GM12891 (cell line): ENCODE measurements at regions not wholly inside any gene's neighbourhood (a gene's known extent, or its start where the extent isn't known, plus 50 kb on each side); places are given as distances from the start of the nearest gene placed in this dataset.
"Not testable (repeated sequence)": the region's sequence is repeated elsewhere in the genome, so short reads cannot be mapped to it uniquely, and the experiment has no call there.

ENCODE experiments used
- DNase-seq: peaks from one replicate; pipeline ENCODE4 v3.0.0; 2011; ENCODE audit warnings: low spot score; ENCODE audit not compliant: insufficient read length
- FAIRE-seq: peaks from 2 replicates; lab custom pipeline; 2011; peaks lifted over from hg19 to GRCh38; lab: Jason Lieb, UNC
- PAX5 ChIP-seq: IDR thresholded peaks from 2 replicates; pipeline ENCODE4 v1.6.1; 2011; ENCODE audit warnings: low read length, moderate library complexity, mild to moderate bottlenecking; ENCODE audit not compliant: insufficient read depth, severe bottlenecking
- POLR2A ChIP-seq: IDR thresholded peaks from 2 replicates; pipeline ENCODE4 v1.6.1; 2011; ENCODE audit warnings: low read depth, low read length, control low read depth
- POLR2AphosphoS5 ChIP-seq: IDR thresholded peaks from 2 replicates; pipeline ENCODE4 v1.6.1; 2011; ENCODE audit warnings: low read depth, low read length, control low read depth
- POU2F2 ChIP-seq: IDR thresholded peaks from 2 replicates; pipeline ENCODE4 v1.6.1; 2011; ENCODE audit warnings: low read depth, mild to moderate bottlenecking, control low read depth, low read length, moderate library complexity
- SPI1 ChIP-seq: IDR thresholded peaks from 2 replicates; pipeline ENCODE4 v1.6.1; 2011; ENCODE audit warnings: low read depth, low read length, control low read depth
- TAF1 ChIP-seq: IDR thresholded peaks from 2 replicates; pipeline ENCODE4 v1.6.1; 2011; ENCODE audit warnings: low read depth, low read length, control low read depth

DNA sequence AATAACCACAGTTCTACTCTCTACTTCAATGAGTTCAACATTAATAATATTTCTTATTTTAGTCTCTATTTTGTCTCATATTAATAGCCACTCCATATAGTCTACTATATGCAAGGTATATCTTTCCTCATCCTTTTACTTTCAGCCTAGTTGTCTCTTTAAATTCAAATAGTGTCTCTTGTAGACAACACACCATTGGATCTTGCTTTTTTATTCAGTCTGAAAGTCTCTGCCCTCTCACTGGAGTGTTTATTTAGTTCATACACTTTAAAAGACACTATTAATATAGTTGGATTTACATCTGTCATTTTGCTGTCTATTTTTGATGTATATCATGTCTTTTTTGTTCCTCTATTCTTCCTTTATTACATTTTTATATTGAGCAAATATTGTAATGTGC lies 103.5 kb downstream of the RFPL4B start:
- no peak for FAIRE-seq
- no peak for DNase-seq
- TF ChIP-seq POLR2A (no peak), SPI1 (no peak), POLR2AphosphoS5 (no peak), POU2F2 (no peak), TAF1 (no peak), PAX5 (no peak)

DNA sequence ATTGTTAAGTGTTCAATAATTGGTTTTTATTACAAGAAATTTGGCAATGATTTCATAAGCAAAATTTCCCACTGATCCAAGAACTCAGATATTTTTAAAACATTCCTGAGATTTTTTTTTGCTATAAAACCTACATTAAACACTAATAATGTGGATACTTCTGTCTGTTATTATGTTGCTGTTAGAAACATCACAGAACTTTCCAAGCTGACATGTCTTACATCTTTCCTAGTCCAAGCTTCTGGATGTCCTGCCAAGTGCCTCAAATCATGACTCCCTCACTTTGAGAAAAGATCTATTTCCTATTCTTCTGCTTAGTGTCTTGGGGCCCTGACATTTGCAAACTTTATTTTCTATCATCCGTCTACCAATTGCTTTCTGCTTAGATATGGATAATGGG lies 110.8 kb downstream of the RFPL4B start:
- no peak for DNase-seq
- FAIRE-seq = no peak
- TF ChIP-seq SPI1 = no peak
- no peak for TF ChIP-seq TAF1
- TF ChIP-seq PAX5 = no peak
- TF ChIP-seq POU2F2 = no peak
- TF ChIP-seq POLR2AphosphoS5 = no peak
- TF ChIP-seq POLR2A = no peak

GRCh38 chr6:112459758-112460304 lies 112.7 kb downstream of the RFPL4B start:
- TF ChIP-seq TAF1 (no peak), PAX5 (no peak), POLR2A (no peak), POU2F2 (no peak), POLR2AphosphoS5 (no peak)
- FAIRE-seq (no peak), DNase-seq (no peak)

- TF ChIP-seq PAX5 = no peak
- FAIRE-seq (no peak), DNase-seq (no peak)
Measured at GRCh38 chr6:112464901-112465665, 118.0 kb downstream of the RFPL4B start.

DNA sequence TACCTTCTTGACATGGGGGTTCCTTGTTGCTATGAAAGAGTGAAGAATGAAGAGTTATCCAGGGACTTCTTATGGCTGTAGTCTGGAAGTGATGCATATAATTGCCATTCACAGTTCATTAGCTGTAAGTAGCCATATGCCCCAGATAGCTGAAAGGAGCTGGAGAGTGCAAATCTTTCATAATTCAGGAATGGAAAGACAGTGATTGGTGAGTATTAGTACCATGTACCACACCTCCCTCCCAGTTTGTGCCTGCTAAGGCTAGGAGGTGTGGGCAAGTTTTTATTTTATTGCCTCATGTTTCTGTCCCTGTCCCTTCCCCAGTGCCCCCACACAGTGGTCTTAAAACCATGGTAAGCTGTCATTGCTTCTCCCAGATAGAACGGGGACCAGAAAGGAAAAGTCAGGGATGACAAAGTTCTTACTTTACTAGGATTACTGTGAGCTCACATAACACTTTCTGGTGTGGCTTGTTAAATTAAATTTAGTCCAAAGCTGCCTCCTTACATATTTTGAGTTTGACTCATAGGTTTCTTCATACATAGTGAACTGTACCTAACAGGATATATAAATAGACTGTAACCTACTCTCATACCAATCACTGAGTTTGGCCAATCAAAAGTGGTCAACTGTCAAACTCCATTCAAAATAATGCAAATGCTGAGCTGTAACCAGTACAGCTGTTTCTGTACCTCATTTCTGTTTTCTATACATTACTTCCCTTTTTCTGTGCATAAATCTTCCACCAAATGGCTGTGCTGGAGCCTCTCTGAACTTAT lies 119.4 kb downstream of the RFPL4B start:
- TF ChIP-seq PAX5 = no peak
- FAIRE-seq (no peak), DNase-seq (no peak)

DNA sequence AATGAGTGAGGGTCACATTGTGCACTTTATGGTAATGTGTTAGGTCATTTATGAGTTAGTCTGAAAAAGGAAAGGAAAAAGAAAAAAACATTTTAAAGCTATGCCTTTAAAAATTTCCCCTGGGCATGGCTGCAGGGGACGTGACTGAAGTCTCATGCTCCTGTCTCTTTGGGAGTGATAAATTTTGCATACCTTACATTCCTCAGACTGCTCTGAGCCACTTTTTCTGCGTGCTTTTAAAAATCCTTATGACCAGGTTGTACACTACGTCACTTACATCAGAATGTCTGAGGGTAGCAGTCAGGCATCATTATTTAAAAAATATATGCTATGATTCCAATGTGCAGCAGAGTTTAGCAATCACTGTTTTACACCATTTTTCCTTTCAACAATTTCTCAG lies 121.2 kb downstream of the RFPL4B start:
- no peak for TF ChIP-seq POU2F2
- DNase-seq = no peak
- FAIRE-seq = no peak

DNA sequence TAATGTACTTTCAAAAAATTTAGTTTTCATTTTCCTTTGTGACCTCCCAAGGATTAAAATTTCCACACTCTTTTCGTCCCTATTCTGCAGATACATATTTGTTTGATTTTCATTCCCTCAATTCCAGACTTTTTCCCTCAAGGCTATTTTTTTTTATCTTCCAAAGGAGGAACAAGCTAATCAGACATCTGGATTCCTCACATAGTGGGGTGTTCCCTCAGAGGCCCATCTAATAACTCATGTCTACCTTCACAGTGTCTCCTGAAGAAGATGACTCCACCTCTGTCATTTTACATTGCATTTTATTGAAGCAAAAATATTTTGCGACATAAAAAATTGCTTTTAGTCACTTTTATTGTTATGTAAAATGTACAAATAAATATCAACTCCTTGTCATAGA lies 122.2 kb downstream of the RFPL4B start:
- FAIRE-seq = no peak
- no peak for DNase-seq
- no peak for TF ChIP-seq TAF1
- TF ChIP-seq SPI1 = no peak
- no peak for TF ChIP-seq PAX5
- no peak for TF ChIP-seq POU2F2
- no peak for TF ChIP-seq POLR2A
- no peak for TF ChIP-seq POLR2AphosphoS5

GRCh38 chr6:112470376-112470775 lies 123.2 kb downstream of the RFPL4B start:
- no peak for DNase-seq
- TF ChIP-seq POU2F2 = no peak
- TF ChIP-seq POLR2A = no peak
- no peak for TF ChIP-seq PAX5
- TF ChIP-seq TAF1 = no peak
- no peak for TF ChIP-seq POLR2AphosphoS5
- no peak for TF ChIP-seq SPI1
- no peak for FAIRE-seq

DNA sequence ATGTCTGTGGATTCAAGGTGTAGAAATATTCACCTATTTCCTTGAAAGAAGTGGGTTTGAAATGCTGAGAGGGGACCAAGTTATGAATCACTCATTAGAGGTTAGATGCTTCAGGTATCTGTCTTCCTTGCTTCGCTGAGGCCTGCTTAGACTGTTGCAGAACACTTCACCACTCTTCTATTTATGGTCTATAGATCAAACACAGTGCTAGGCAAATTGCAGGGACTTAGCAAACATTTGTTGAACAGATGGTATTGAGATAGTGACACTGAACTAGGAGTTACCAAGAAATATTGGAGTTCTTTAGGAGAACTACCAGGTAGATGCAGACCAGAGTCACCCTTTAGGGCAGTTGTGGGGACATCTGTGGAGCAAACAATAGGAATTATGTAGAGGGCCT lies 123.8 kb downstream of the RFPL4B start:
- DNase-seq = no peak
- TF ChIP-seq SPI1 = no peak
- no peak for TF ChIP-seq POU2F2
- no peak for TF ChIP-seq PAX5
- TF ChIP-seq POLR2A = no peak
- no peak for TF ChIP-seq POLR2AphosphoS5
- TF ChIP-seq TAF1 = no peak
- no peak for FAIRE-seq

GRCh38 chr6:112475083-112475482 lies 128.0 kb downstream of the RFPL4B start:
- TF ChIP-seq POLR2A = no peak
- no peak for TF ChIP-seq PAX5
- TF ChIP-seq TAF1 = no peak
- no peak for TF ChIP-seq POU2F2
- TF ChIP-seq SPI1 = no peak
- TF ChIP-seq POLR2AphosphoS5 = no peak
- DNase-seq (no peak), FAIRE-seq (no peak)

GRCh38 chr6:112477125-112477524 lies 130.0 kb downstream of the RFPL4B start:
- TF ChIP-seq POLR2AphosphoS5 (no peak), SPI1 (no peak), TAF1 (no peak)
- DNase-seq = no peak

DNA sequence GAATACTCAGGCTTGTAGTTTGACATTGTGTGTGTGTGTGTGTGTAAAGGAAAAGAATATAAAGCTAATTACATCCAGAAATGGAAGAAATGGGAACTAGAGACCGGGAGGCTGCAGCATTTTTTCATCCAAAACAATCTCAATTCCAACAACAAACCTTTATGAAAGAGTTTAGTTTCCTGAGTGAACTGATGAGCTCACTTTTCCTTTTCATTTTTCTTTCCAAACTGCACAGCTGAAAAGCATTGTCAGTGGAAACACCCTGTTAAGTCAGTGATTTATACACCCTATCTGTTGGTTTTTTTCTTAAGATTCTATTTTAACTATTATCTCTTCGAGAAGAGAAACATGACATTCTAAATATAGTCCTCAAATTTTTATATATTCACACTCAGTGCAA lies 130.9 kb downstream of the RFPL4B start:
- TF ChIP-seq POLR2A (no peak), POU2F2 (no peak), POLR2AphosphoS5 (no peak), PAX5 (no peak), TAF1 (no peak), SPI1 (no peak)
- DNase-seq = no peak
- no peak for FAIRE-seq

More at GRCh38 chr6:112477125-112477524, 130.0 kb downstream of the RFPL4B start:
- no peak for FAIRE-seq

- FAIRE-seq, DNase-seq: not testable (repeated sequence)
Measured at GRCh38 chr6:112479975-112480374, 132.8 kb downstream of the RFPL4B start.
